GM12878 (cell line): ENCODE measurements at regions not wholly inside any gene's neighbourhood (a gene's known extent, or its start where the extent isn't known, plus 50 kb on each side); places are given as distances from the start of the nearest gene placed in this dataset.

ENCODE experiments used
- ATAC-seq: fragments of 200-7000 bp; cut with Tn5 transposase; 3 replicates; pipeline ENCODE4 v1.9.1; 2020; ENCODE audit warnings: mild to moderate bottlenecking, moderate library complexity
- BruUV-seq: library from RNA; stranded (reverse); fragments of 400-500 nt; replicated peaks from 2 replicates; lab custom pipeline; 2021; lab: Mats Ljungman, UMichigan
- CTCF ChIA-PET: fragments of 300-600 bp; sonication (Branson Sonifier 250); formaldehyde crosslinking; extraction: SDS; loops from one replicate; lab custom pipeline; 2021; ENCODE audit warnings: inconsistent platforms; lab: Yijun Ruan, JAX
- POLR2A ChIA-PET: fragments of 350-600 bp; formaldehyde crosslinking; extraction: SDS; loops from one replicate; lab custom pipeline; 2021; ENCODE audit warnings: inconsistent platforms; lab: Charles Lee
- RAD21 ChIA-PET: fragments of 300-600 bp; sonication (Branson Sonifier 250); formaldehyde crosslinking; loops from one replicate; lab custom pipeline; 2023; ENCODE audit warnings: antibody characterized with exemption; ENCODE audit not compliant: unreplicated experiment; lab: Charles Lee
- SMC1A ChIA-PET: fragments of 300-600 bp; sonication (Branson Sonifier 250); formaldehyde crosslinking; loops from one replicate; lab custom pipeline; 2023; ENCODE audit not compliant: unreplicated experiment, uncharacterized antibody; lab: Charles Lee
- DNase-seq: peaks from one replicate; pipeline ENCODE4 v3.0.0-alpha.2; 2011; ENCODE audit warnings: low read depth, low spot score
- FAIRE-seq: peaks from 3 replicates; lab custom pipeline; 2011; peaks lifted over from hg19 to GRCh38; lab: Jason Lieb, UNC
- H2AFZ ChIP-seq: 2 replicates; pipeline ENCODE4 v1.6.0; 2011; ENCODE audit warnings: low read depth, low read length, control low read depth; ENCODE audit not compliant: control insufficient read depth
- H3K27ac ChIP-seq: 2 replicates; pipeline ENCODE4 v1.5.1; 2011; ENCODE audit warnings: control low read depth; ENCODE audit not compliant: control insufficient read depth, insufficient read depth
- H3K27me3 ChIP-seq, 2 experiments: replicated peaks in 1 of 2; 2 replicates each; pipeline versions ENCODE4 v1.6.0 to v1.6.1; 2011; ENCODE audit warnings: low read length in 1 of 2; ENCODE audit not compliant: control insufficient read depth in 2 of 2, insufficient read depth in 2 of 2
- H3K36me3 ChIP-seq, 2 experiments: 2 replicates each; pipeline ENCODE4 v1.5.1; 2011; ENCODE audit warnings: low read length in 1 of 2; ENCODE audit not compliant: control insufficient read depth in 2 of 2, insufficient read depth in 2 of 2
- H3K4me1 ChIP-seq: 2 replicates; pipeline ENCODE4 v1.6.1; 2011; ENCODE audit warnings: mild to moderate bottlenecking, low read length, moderate library complexity, mixed read lengths; ENCODE audit not compliant: control insufficient read depth, insufficient read depth
- H3K4me2 ChIP-seq: 2 replicates; pipeline ENCODE4 v1.6.0; 2011; ENCODE audit warnings: control low read depth; ENCODE audit not compliant: control insufficient read depth, insufficient read depth
- H3K4me3 ChIP-seq: fragments of 200-600 bp; sonication (generic); 2 replicates; pipeline ENCODE4 v1.5.1; 2016
- H3K79me2 ChIP-seq: 2 replicates; pipeline ENCODE4 v1.6.0; 2011; ENCODE audit warnings: low read length; ENCODE audit not compliant: control insufficient read depth, insufficient read depth
- H3K9ac ChIP-seq: 2 replicates; pipeline ENCODE4 v1.8.0; 2011; ENCODE audit warnings: low read length, control low read depth, mixed read lengths; ENCODE audit not compliant: control insufficient read depth, insufficient read depth
- H3K9me3 ChIP-seq: replicated peaks from 3 replicates; pipeline ENCODE4 v1.5.1; 2011; ENCODE audit warnings: mild to moderate bottlenecking, low read length; ENCODE audit not compliant: control insufficient read depth, insufficient read depth
- H4K20me1 ChIP-seq: 2 replicates; pipeline ENCODE4 v1.6.0; 2011; ENCODE audit not compliant: control insufficient read depth, insufficient read depth
- BMI1 ChIP-seq: fragments of 450-650 bp; IDR thresholded peaks from 2 replicates; pipeline ENCODE4 v1.6.1; 2016; ENCODE audit warnings: mild to moderate bottlenecking, moderate library complexity, borderline replicate concordance
- CBFB ChIP-seq: IDR thresholded peaks from 2 replicates; pipeline ENCODE4 v1.6.1; 2016; ENCODE audit warnings: antibody characterized with exemption, low read depth
- MEF2A ChIP-seq: IDR thresholded peaks from 2 replicates; pipeline ENCODE4 v1.6.1; 2011; ENCODE audit warnings: low read depth, mild to moderate bottlenecking, low read length, moderate library complexity; ENCODE audit not compliant: insufficient read depth
- NFXL1 ChIP-seq: fragments of 450-650 bp; IDR thresholded peaks from 2 replicates; pipeline ENCODE4 v1.6.1; 2017; ENCODE audit warnings: antibody characterized with exemption, mild to moderate bottlenecking, borderline replicate concordance
- RAD21 ChIP-seq: IDR thresholded peaks from 2 replicates; pipeline ENCODE4 v1.6.1; 2011; ENCODE audit warnings: mild to moderate bottlenecking, low read depth, low read length, moderate library complexity; ENCODE audit not compliant: insufficient read depth
- STAT3 ChIP-seq: IDR thresholded peaks from 2 replicates; pipeline ENCODE4 v1.6.1; 2011; ENCODE audit warnings: low read depth, low read length, improper control_type of control experiment
- WGBS: methylation state at CpG from one replicate; pipeline ENCODE4 v1.1.6; 2016; ENCODE audit warnings: low lambda C conversion rate; ENCODE audit not compliant: insufficient replicate concordance, insufficient coverage; ENCODE audit errors: missing lambda C conversion rate; 5-methylcytosine and 5-hydroxymethylcytosine counted together
- in situ Hi-C: fragments of 300-500 bp; cut with MboI; formaldehyde crosslinking; loops from 9 replicates; pipeline ENCODE4 v1.14.3; 2018; ENCODE audit warnings: mixed read lengths
- intact Hi-C: fragments of 100-400 bp; cut with micrococcal nuclease; formaldehyde crosslinking; loops from one replicate; pipeline ENCODE4 v1.14.2; 2022; ENCODE audit not compliant: unreplicated experiment
- TF ChIP-seq, protein P1 (sequence below): fragments of 450-650 bp; IDR thresholded peaks from 2 replicates; pipeline ENCODE4 v1.6.1; 2017; ENCODE audit warnings: mild to moderate bottlenecking, moderate library complexity
- TF ChIP-seq, protein P2 (sequence below), 3 experiments: IDR thresholded peaks in 2 of 3; conservative IDR thresholded peaks in 1 of 3; 2 replicates each; pipeline ENCODE4 v1.5.1; 2011; ENCODE audit warnings: low read depth in 3 of 3, low read length in 3 of 3, mild to moderate bottlenecking in 3 of 3, control low read depth in 2 of 3, moderate library complexity in 2 of 3, inconsistent platforms in 1 of 3, mixed read lengths in 1 of 3; ENCODE audit not compliant: control insufficient read depth in 2 of 3, insufficient read depth in 1 of 3; ENCODE audit errors: extremely low read depth in 1 of 3

DNA sequence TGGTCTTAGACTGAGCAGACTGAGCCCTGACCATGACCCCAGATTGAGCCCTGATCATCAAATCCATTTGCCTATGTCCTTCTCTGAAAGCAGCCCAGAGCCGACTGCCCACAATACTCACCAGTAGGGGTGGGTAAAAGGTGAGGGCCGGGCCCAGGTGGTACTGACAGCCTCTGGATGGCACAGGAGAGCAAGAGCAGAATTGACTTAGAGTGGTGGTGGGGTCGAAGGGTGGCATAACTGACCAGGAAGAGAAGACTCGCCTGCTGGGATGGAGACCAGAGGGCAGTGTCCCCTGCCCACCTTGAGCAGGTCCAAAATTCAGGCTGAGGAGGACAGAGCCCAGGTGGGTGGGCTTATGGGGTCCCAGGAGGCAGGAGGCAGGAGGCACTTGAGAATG is 161.3 kb upstream of the POU3F1 start (continued):
- TF ChIP-seq, protein P1, sequence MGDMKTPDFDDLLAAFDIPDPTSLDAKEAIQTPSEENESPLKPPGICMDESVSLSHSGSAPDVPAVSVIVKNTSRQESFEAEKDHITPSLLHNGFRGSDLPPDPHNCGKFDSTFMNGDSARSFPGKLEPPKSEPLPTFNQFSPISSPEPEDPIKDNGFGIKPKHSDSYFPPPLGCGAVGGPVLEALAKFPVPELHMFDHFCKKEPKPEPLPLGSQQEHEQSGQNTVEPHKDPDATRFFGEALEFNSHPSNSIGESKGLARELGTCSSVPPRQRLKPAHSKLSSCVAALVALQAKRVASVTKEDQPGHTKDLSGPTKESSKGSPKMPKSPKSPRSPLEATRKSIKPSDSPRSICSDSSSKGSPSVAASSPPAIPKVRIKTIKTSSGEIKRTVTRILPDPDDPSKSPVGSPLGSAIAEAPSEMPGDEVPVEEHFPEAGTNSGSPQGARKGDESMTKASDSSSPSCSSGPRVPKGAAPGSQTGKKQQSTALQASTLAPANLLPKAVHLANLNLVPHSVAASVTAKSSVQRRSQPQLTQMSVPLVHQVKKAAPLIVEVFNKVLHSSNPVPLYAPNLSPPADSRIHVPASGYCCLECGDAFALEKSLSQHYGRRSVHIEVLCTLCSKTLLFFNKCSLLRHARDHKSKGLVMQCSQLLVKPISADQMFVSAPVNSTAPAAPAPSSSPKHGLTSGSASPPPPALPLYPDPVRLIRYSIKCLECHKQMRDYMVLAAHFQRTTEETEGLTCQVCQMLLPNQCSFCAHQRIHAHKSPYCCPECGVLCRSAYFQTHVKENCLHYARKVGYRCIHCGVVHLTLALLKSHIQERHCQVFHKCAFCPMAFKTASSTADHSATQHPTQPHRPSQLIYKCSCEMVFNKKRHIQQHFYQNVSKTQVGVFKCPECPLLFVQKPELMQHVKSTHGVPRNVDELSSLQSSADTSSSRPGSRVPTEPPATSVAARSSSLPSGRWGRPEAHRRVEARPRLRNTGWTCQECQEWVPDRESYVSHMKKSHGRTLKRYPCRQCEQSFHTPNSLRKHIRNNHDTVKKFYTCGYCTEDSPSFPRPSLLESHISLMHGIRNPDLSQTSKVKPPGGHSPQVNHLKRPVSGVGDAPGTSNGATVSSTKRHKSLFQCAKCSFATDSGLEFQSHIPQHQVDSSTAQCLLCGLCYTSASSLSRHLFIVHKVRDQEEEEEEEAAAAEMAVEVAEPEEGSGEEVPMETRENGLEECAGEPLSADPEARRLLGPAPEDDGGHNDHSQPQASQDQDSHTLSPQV = no peak
- no peak for TF ChIP-seq STAT3

GRCh38 chr1:38207275-38207674 is 160.7 kb upstream of the POU3F1 start:
- no TSS peak for BruUV-seq
- intact Hi-C loops = no loop called here
- TF ChIP-seq NFXL1 (no peak), RAD21 (no peak), BMI1 (no peak), MEF2A (no peak), CBFB (no peak)
- TF ChIP-seq, protein P1 = no peak
- TF ChIP-seq, protein P2, sequence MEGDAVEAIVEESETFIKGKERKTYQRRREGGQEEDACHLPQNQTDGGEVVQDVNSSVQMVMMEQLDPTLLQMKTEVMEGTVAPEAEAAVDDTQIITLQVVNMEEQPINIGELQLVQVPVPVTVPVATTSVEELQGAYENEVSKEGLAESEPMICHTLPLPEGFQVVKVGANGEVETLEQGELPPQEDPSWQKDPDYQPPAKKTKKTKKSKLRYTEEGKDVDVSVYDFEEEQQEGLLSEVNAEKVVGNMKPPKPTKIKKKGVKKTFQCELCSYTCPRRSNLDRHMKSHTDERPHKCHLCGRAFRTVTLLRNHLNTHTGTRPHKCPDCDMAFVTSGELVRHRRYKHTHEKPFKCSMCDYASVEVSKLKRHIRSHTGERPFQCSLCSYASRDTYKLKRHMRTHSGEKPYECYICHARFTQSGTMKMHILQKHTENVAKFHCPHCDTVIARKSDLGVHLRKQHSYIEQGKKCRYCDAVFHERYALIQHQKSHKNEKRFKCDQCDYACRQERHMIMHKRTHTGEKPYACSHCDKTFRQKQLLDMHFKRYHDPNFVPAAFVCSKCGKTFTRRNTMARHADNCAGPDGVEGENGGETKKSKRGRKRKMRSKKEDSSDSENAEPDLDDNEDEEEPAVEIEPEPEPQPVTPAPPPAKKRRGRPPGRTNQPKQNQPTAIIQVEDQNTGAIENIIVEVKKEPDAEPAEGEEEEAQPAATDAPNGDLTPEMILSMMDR (IDR thresholded peaks at IDR 0.05 in 2 of 3, conservative IDR thresholded peaks at IDR 0.05 in 1 of 3; ENCODE audit: control insufficient read depth in 2 of 3, extremely low read depth in 1 of 3, insufficient read depth in 1 of 3, low read depth in 3 of 3, low read length in 3 of 3) = no peak

More at GRCh38 chr1:38207275-38207674, 160.7 kb upstream of the POU3F1 start:
- H4K20me1 ChIP-seq = no peaks in the 10 kb centered on the region
- H2AFZ ChIP-seq = no peak overlapping the region
- no peak for FAIRE-seq
- H3K9me3 ChIP-seq = no peaks in the 10 kb centered on the region; the same call in 2 of the 3 replicates
- 69% methylated on average over 15 of the region's 15 CpGs for WGBS
- in situ Hi-C loops = no loop called here
- H3K4me2 ChIP-seq = no peak overlapping the region
- no peak for ATAC-seq
- SMC1A ChIA-PET = no interaction called here
- peaks cover 9% of the 10 kb centered on the region for H3K4me1 ChIP-seq
- DNase-seq = no peak
- H3K27ac ChIP-seq = no peak overlapping the region
- no peaks in the 10 kb centered on the region; a peak in 2 of 4 replicates for H3K27me3 ChIP-seq
- H3K9ac ChIP-seq = no peak overlapping the region
- H3K4me3 ChIP-seq = no peak overlapping the region
- RAD21 ChIA-PET = no interaction called here
- no peaks in the 10 kb centered on the region for H3K36me3 ChIP-seq
- CTCF ChIA-PET = interaction anchor here (0.7 to 1.7 kb wide), 3 partner anchors 36 to 136 kb away, joined by 3 to 4 read pairs (median 3); no protein-coding TSS in a partner anchor
- POLR2A ChIA-PET = no interaction called here
- no peaks in the 10 kb centered on the region for H3K79me2 ChIP-seq
